Neural cell (in vitro differentiated cells): ENCODE measurements at regions not wholly inside any gene's neighbourhood (a gene's known extent, or its start where the extent isn't known, plus 50 kb on each side); places are given as distances from the start of the nearest gene placed in this dataset.

Source experiments
- CTCF ChIP-seq: fragments of 450-650 bp; IDR thresholded peaks from 2 replicates; pipeline ENCODE4 v1.5.1; 2014; ENCODE audit warnings: antibody characterized with exemption, mild to moderate bottlenecking, moderate library complexity; ENCODE audit not compliant: poor library complexity, severe bottlenecking
- EZH2 ChIP-seq: fragments of 200-600, 300-800 bp; shearing (Covaris generic), sonication (generic); IDR thresholded peaks from 2 replicates; pipeline ENCODE4 v1.6.1; 2014; ENCODE audit warnings: antibody characterized with exemption, low read length, borderline replicate concordance, mild to moderate bottlenecking; ENCODE audit not compliant: insufficient read depth, poor library complexity, severe bottlenecking
- MXI1 ChIP-seq: fragments of 450-650 bp; conservative IDR thresholded peaks from 2 replicates; pipeline ENCODE4 v1.6.1; 2014; ENCODE audit warnings: antibody characterized with exemption, mild to moderate bottlenecking; ENCODE audit not compliant: poor library complexity, severe bottlenecking
- TAF1 ChIP-seq: IDR thresholded peaks from 2 replicates; pipeline ENCODE4 v1.6.1; 2012; ENCODE audit warnings: low read depth
- TF ChIP-seq, protein P1 (sequence below): IDR thresholded peaks from 2 replicates; pipeline ENCODE4 v1.6.1; 2012; ENCODE audit warnings: borderline replicate concordance

- TF ChIP-seq EZH2 = no peak
- no peak for TF ChIP-seq TAF1
- TF ChIP-seq MXI1 = no peak
- TF ChIP-seq CTCF = no peak
- TF ChIP-seq, protein P1, sequence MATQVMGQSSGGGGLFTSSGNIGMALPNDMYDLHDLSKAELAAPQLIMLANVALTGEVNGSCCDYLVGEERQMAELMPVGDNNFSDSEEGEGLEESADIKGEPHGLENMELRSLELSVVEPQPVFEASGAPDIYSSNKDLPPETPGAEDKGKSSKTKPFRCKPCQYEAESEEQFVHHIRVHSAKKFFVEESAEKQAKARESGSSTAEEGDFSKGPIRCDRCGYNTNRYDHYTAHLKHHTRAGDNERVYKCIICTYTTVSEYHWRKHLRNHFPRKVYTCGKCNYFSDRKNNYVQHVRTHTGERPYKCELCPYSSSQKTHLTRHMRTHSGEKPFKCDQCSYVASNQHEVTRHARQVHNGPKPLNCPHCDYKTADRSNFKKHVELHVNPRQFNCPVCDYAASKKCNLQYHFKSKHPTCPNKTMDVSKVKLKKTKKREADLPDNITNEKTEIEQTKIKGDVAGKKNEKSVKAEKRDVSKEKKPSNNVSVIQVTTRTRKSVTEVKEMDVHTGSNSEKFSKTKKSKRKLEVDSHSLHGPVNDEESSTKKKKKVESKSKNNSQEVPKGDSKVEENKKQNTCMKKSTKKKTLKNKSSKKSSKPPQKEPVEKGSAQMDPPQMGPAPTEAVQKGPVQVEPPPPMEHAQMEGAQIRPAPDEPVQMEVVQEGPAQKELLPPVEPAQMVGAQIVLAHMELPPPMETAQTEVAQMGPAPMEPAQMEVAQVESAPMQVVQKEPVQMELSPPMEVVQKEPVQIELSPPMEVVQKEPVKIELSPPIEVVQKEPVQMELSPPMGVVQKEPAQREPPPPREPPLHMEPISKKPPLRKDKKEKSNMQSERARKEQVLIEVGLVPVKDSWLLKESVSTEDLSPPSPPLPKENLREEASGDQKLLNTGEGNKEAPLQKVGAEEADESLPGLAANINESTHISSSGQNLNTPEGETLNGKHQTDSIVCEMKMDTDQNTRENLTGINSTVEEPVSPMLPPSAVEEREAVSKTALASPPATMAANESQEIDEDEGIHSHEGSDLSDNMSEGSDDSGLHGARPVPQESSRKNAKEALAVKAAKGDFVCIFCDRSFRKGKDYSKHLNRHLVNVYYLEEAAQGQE = no peak
Measured at GRCh38 chr4:106425576-106425975, 57.0 kb upstream of the GIMD1 start.
